ENCODE measurements at regions not wholly inside any gene's neighbourhood (a gene's known extent, or its start where the extent isn't known, plus 50 kb on each side); places are given as distances from the start of the nearest gene placed in this dataset.
"Not testable (repeated sequence)": the region's sequence is repeated elsewhere in the genome, so short reads cannot be mapped to it uniquely, and the experiment has no call there.

GRCh38 chr12:131311279-131311722 lies 357.6 kb downstream of the ADGRD1 start:
- in situ Hi-C loops (cut with MboI; ENCODE audit: low sequenced_read_pairs) = not testable (repeated sequence)

- in situ Hi-C loops (cut with MboI; ENCODE audit: low sequenced_read_pairs) = no loop called here
These were observed 358.1 kb downstream of the ADGRD1 start for GRCh38 chr12:131311764-131312163.

GRCh38 chr12:131312382-131312781 lies 358.7 kb downstream of the ADGRD1 start:
- in situ Hi-C loops (cut with MboI; ENCODE audit: low sequenced_read_pairs) = not testable (repeated sequence)

GRCh38 chr12:131312793-131313545 lies 359.3 kb downstream of the ADGRD1 start:
- in situ Hi-C loops (cut with MboI; ENCODE audit: low sequenced_read_pairs) = no loop called here

- in situ Hi-C loops (cut with MboI; ENCODE audit: low sequenced_read_pairs) = no loop called here
These were observed 359.9 kb downstream of the ADGRD1 start for GRCh38 chr12:131313635-131314034.

- in situ Hi-C loops (cut with MboI; ENCODE audit: low sequenced_read_pairs) = no loop called here
These were observed 360.9 kb downstream of the ADGRD1 start for GRCh38 chr12:131314524-131315090.

- in situ Hi-C loops (cut with MboI; ENCODE audit: low sequenced_read_pairs) = no loop called here
These were observed 361.9 kb downstream of the ADGRD1 start for GRCh38 chr12:131315601-131316000.

GRCh38 chr12:131316388-131316787 lies 362.7 kb downstream of the ADGRD1 start:
- in situ Hi-C loops (cut with MboI; ENCODE audit: low sequenced_read_pairs) = no loop called here

GRCh38 chr12:131318045-131318685 lies 364.5 kb downstream of the ADGRD1 start:
- in situ Hi-C loops (cut with MboI; ENCODE audit: low sequenced_read_pairs) = no loop called here

- in situ Hi-C loops (cut with MboI; ENCODE audit: low sequenced_read_pairs) = no loop called here
These were observed 368.3 kb downstream of the ADGRD1 start for GRCh38 chr12:131321988-131322387.

- in situ Hi-C loops (cut with MboI; ENCODE audit: low sequenced_read_pairs) = not testable (repeated sequence)
These were observed 368.8 kb downstream of the ADGRD1 start for GRCh38 chr12:131322460-131322859.

- in situ Hi-C loops (cut with MboI; ENCODE audit: low sequenced_read_pairs) = no loop called here
These were observed 370.2 kb downstream of the ADGRD1 start for GRCh38 chr12:131323879-131324278.

GRCh38 chr12:131327521-131328488 lies 374.1 kb downstream of the ADGRD1 start:
- in situ Hi-C loops (cut with MboI; ENCODE audit: low sequenced_read_pairs) = no loop called here

- in situ Hi-C loops (cut with MboI; ENCODE audit: low sequenced_read_pairs) = not testable (repeated sequence)
These were observed 375.4 kb downstream of the ADGRD1 start for GRCh38 chr12:131328861-131329845.

GRCh38 chr12:131330106-131330815 lies 376.6 kb downstream of the ADGRD1 start:
- in situ Hi-C loops (cut with MboI; ENCODE audit: low sequenced_read_pairs) = no loop called here

GRCh38 chr12:131331148-131331750 lies 377.5 kb downstream of the ADGRD1 start:
- in situ Hi-C loops (cut with MboI; ENCODE audit: low sequenced_read_pairs) = no loop called here

- in situ Hi-C loops (cut with MboI; ENCODE audit: low sequenced_read_pairs) = no loop called here
These were observed 378.5 kb downstream of the ADGRD1 start for GRCh38 chr12:131332224-131332623.

- in situ Hi-C loops (cut with MboI; ENCODE audit: low sequenced_read_pairs) = no loop called here
These were observed 377.8 kb upstream of the SFSWAP start for GRCh38 chr12:131333136-131333535.

All from HL-60/S4 treated with phorbol 12-myristate 13-acetate at 8.2 ng/mL for 4 days and 3 days (cell line).